ENCODE measurements at regions not wholly inside any gene's neighbourhood (a gene's known extent, or its start where the extent isn't known, plus 50 kb on each side); places are given as distances from the start of the nearest gene placed in this dataset.

GRCh38 chr12:74619084-74619483, 81.4 kb downstream of the ATXN7L3B start:
- TF ChIP-seq, protein P1, sequence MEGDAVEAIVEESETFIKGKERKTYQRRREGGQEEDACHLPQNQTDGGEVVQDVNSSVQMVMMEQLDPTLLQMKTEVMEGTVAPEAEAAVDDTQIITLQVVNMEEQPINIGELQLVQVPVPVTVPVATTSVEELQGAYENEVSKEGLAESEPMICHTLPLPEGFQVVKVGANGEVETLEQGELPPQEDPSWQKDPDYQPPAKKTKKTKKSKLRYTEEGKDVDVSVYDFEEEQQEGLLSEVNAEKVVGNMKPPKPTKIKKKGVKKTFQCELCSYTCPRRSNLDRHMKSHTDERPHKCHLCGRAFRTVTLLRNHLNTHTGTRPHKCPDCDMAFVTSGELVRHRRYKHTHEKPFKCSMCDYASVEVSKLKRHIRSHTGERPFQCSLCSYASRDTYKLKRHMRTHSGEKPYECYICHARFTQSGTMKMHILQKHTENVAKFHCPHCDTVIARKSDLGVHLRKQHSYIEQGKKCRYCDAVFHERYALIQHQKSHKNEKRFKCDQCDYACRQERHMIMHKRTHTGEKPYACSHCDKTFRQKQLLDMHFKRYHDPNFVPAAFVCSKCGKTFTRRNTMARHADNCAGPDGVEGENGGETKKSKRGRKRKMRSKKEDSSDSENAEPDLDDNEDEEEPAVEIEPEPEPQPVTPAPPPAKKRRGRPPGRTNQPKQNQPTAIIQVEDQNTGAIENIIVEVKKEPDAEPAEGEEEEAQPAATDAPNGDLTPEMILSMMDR (IDR thresholded peaks at IDR 0.05) = no peak
- TF ChIP-seq POLR2A (IDR thresholded peaks at IDR 0.05) (no peak), EP300 (IDR thresholded peaks at IDR 0.05) (no peak), POLR2AphosphoS5 (IDR thresholded peaks at IDR 0.05) (no peak)

Measured in sigmoid colon (tissue), 4 donors.